Activated CD4-positive, alpha-beta T cell treated with anti-CD3 and anti-CD28 coated beads for 1 hour (primary cell): ENCODE measurements at regions not wholly inside any gene's neighbourhood (a gene's known extent, or its start where the extent isn't known, plus 50 kb on each side); places are given as distances from the start of the nearest gene placed in this dataset.
A peak's percentile ranks its signal among the peaks of the same experiment; 100 is the strongest.

Experiments used
- DNase-seq: peaks from one replicate; pipeline ENCODE4 v3.0.0-alpha.2; 2020

DNA sequence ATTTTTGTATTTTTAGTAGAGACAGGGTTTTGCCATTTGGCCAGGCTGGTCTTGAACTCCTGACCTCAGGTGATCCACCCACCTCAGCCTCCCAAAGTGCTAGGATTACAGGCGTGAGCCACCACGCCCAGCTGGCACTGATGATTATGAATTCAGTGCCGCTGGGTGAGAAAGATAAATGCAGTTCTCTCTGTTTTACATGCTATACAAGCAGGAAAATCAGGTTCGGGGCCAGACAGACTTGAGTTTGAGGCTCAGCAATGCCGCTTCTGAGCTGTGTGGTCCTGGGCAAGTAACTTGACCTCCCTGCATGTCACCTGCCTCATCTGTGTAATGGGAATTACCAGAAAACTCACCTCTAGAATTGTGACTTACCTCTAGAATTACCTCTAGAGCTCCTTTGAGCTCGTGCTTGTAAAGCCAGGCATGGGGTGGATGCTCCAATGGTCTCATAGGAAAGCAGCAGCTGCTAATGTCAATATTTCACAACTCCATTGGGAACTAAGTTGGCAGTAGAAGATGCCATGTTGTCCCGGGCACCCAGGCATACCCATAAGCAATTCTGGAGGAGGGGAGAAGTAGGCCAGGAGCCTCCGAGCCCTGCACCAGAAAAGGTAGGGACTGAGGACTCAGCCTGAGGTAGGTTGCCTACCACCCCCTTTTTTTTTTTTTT lies 119.8 kb upstream of the SLC25A33 start:
- no peak for DNase-seq

DNA sequence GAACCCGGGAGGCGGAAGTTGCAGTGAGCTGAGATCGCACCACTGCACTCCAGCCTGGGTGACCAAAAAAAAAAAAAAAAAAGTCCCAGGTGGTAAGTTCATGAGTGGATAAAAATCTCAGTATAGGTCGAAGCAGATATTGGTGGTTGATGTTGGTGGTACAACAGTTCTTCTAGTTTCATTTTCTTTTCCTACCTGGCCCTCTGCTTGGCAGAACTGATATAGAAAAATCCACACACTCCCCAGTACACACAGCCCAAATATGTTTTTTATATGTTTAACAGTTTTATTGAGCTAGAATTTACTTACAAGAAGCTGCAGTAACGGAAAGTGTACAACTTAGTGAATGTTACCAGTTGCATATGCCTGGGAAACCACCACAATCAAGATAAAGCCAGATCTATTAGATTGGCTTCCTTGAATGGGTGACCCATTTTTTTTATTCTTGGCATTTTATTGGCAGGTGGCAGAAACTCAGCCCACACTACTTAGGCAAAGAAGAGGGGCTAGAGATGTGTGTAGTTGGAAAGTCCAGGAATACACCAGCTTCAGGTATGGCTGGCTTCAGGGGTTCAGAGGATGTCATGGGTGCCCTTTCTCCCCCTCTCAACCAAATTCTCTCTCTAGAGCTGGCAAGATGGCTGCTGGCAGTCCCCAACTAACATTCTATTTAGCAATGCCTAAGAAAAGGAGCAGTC lies 118.3 kb upstream of the SLC25A33 start:
- no peak for DNase-seq

GRCh38 chr1:9421533-9421873 lies 117.8 kb upstream of the SLC25A33 start:
- DNase-seq, result no peak

- DNase-seq, result no peak
Observed at GRCh38 chr1:9422321-9422720, 116.9 kb upstream of the SLC25A33 start.

- no peak for DNase-seq
Observed at GRCh38 chr1:9422911-9423505, 116.3 kb upstream of the SLC25A33 start.

- DNase-seq, result no peak
Observed at GRCh38 chr1:9424261-9424660, 115.0 kb upstream of the SLC25A33 start.

GRCh38 chr1:9425859-9426258 lies 113.4 kb upstream of the SLC25A33 start:
- DNase-seq, result no peak

DNA sequence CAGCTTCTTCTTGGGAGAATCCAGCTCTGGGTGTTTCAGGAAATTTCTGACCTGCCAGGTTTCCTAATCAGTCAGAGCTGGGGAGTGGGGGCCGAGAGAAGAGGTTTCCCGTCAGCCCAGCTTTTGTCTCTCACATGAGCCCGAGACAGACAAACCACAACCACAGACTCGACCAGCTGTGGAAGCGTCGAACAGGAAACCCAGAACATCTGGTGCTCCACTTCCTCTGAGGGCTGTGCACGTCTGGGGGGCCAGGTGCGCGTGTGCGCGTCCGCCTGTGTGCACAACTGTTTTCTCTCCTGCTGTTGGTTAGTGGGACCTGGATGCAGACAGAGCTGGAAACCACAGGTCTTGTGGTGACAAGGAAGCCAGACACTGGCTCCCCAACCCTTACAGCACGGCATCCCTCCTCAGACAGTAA lies 113.0 kb upstream of the SLC25A33 start:
- peak; percentile 62 for DNase-seq

- no peak for DNase-seq
Observed at GRCh38 chr1:9427388-9427787, 111.9 kb upstream of the SLC25A33 start.

DNA sequence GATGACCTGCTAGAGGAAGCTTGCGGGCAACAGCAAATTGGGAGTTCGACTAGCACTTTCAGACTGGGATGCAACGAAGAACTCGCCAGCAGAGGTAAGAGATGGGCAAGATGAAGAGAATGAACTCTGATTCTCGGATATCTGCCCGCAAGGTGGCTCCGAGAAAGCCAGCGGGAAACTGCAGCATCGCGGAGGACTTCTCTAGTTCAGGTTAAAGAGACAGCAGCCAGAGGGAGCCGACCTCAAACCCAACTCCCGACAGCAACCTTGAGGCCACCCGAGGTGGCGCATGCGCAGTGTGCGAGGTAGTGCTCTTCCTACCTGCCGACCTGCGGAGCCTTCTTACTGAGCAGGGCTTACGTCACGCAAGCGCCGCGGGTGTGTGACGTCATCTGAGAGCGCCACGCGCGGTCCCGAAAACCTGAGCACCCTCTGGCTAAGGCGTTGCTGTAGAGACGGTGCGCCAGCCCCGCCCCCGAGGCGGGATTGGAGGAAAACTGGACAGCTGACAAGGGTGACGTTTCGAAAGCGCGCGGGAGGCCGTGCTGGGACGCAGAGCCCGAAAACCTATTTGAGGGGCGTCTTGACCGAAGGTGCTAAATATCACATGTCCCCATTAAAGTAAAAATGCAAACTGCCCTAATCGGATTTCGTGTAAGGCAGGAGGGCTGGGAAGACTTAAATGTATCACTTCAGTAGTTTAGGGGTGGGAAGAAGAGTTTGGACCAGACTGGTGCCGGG lies 110.5 kb upstream of the SLC25A33 start:
- DNase-seq, result peak; percentile 100

DNA sequence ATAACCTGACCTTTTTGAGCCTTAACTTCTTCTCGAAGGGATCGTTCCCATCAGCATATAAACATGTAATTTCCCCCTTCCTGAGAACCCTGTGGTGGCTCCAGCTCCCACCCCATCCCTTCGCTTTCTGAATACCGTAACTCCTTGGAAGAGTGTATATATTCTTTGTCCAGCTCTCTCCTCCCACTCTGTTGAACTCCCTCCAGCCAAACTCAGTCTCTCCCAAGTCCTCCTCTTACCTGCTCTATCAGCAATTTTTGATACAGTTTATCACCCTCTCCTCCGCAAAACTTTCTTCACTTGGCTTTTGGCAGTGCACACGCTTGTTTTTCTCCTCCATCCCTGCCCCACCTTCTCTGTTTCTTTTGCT lies 109.9 kb upstream of the SLC25A33 start:
- no peak for DNase-seq

DNA sequence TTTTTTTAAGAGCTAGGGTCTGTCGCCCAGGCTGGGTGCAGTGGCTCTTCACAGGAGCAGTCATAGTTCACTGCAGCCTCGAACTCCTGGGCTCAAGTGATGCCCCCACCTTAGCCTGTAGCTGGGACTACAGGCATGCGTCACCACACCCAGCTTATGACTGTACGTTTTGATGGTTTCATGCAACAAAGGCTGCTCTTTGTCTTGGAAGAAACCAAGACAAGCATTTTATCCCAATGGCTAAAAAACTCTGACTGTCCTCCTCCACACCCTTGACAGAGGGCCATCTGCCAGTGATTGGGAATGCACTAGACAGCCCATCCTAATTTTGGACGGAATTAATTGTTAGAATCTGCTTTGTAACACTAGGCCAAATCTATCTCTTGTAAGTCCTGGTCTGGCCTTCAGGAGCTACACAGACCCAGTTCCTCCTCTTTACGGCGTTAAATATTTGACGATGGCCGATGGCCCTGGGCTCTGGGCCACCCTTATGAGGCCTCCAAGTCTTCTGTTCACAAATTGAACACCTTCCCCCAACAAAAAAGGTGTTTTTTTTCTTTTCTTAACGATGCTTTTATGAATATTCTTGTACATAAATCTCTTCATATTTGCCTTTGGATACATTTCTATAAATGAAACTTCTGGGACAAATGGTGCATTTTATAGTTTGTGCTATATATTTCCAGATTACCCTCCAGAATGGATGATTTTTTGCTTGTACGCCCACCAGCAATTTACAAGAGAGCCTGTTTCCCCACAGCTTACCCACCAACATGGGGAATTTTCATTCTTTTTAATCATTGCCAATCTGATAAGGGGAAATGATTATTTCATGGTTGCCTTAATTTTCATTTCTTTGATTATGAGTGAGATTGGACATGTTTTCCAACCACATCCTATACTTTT lies 104.8 kb upstream of the SLC25A33 start:
- no peak for DNase-seq

DNA sequence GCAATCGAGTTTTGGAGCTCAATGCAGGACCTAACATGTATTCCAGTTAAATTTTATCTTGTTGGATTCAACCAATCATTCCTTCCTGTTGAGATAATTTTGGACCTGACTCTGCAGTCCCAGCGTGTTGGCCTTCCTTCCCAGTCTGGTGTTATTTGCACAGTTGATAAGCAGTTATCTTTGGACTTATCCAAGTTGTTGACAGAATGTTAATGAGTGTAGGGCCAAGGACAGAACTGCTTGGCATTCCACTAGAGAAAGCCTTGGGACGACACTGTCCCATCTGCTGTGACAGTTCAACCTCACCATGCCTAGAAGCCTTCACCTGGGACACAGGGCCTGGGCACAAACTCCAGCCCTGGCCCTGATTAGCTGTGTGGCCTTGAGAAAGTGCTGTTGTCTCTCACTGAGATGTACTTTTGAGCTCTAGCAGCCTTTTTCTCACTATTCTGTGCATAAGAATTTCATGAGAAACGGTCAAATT lies 104.1 kb upstream of the SLC25A33 start:
- no peak for DNase-seq

- no peak for DNase-seq
Observed at GRCh38 chr1:9435854-9436640, 103.2 kb upstream of the SLC25A33 start.

DNA sequence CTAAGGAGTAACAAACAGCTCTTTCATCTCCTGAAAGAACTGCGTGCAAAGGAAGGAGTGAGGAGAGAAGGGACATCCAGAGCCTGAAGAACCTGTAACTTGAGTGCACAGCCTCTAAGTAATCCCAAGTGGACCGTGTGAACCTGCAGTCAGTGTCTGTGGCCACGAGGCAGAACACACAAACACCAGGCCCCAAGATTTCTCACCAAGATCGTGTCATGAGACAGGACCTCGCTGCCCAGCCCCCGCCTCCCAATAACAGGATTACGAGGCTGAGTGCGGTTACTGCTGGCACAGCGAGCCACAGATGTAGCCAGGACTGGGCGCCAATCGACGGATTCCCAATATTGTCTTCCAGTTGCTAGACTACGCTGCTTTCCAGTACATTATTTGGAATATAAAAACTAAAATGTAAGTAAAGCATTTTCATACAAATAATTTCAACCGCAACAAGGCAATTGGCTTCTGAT lies 101.3 kb upstream of the SLC25A33 start:
- DNase-seq, result no peak

DNA sequence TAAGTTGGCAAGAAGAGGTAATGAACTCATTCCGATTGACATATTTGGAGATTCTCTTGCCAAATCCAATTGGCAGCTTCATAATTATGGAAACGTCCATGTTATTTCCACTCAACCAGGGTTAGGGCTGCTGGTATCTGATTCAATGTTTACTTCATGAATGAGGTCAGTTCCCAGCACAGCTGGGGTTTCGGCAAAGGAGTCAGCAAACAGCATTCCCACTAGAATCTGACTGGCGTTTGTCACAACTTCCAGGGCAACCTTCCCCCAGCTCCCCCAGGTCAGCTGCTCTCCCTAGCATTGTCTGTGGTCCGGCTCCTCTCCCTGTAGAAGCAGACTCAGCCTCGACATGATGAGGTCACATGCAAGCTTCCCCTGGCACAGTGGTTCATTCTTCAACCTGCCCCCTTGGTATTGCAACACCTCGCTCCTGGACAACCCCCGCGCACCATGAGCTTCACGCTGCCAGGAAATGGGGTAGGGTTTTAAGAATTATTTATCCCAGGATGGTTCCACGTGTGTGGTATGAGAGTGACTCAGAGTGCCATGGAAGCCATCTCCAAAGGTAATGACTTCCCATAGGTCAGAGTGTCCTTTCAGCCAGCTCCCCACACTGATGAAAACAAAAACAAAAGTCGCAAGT lies 100.7 kb upstream of the SLC25A33 start:
- no peak for DNase-seq

DNA sequence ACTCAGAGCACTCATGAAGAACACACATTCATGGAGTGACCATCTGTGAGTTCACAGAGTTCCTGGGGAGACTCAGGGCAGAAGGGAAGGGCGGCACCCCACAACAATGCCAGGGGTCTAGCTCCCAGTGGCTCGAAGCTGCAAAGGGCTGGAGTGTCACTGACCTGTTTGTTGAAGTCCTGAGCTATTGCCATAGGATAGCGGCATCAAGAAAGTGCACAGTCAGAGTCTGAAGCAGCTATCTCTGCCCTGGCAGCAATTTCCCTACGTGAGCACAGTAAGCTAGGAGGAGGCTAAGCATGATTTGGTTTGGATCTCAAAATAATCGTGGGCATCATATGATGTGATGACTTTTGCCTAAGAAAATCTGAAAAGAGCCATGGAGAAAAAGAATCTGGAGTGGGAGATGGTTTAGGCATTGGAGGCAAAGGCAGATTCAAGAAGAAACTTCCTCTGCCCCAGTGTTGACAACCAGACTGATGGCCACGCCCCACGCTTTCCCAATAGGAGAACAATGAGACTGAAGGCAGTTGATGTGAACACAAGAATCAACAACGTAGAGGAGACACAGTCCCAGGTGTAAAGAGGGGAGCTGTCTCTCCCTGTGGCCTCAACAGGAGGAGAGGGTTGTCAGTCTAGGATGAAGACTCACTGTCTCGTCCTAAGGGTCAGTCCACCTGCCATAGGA lies 100.0 kb upstream of the SLC25A33 start:
- no peak for DNase-seq

DNA sequence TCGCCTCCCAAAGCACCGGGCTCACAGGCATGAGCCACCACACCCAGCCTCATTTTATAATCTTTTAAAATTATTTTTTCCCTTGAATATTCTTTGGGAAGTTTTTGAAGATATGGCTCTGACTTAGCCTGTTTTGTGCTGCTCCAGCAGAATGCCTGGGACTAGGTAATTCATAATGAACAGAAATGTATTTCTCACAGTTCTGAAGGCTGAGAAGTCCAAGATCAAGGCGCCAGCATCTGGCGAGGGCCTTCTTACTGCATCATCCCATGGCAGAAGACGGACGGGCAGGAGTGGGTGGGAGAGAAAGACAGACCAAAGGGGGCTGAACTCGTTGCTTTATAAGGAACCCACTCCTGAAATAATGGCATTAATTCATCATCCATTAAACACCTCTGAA lies 99.0 kb upstream of the SLC25A33 start:
- DNase-seq, result no peak

DNA sequence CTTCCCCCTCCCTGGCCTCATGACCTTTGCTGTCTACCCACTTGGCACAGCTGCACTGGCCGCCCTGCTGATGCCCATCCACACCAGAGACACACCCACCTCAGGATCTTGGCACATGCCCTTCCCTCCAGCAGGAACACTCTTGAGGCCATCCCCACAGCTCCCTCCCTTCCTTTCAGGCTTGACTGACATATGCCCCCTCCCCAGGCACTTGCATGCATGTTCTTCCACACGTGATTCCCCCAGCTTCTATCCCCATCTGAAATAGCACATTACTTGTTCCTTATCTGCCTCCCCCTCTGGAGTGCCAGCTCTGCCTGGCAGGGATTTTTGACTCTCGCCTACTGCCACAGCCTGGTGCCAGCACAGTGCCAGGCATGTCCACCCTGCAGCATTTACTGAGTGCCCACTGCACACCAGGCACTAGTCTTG lies 98.5 kb upstream of the SLC25A33 start:
- DNase-seq, result no peak

DNA sequence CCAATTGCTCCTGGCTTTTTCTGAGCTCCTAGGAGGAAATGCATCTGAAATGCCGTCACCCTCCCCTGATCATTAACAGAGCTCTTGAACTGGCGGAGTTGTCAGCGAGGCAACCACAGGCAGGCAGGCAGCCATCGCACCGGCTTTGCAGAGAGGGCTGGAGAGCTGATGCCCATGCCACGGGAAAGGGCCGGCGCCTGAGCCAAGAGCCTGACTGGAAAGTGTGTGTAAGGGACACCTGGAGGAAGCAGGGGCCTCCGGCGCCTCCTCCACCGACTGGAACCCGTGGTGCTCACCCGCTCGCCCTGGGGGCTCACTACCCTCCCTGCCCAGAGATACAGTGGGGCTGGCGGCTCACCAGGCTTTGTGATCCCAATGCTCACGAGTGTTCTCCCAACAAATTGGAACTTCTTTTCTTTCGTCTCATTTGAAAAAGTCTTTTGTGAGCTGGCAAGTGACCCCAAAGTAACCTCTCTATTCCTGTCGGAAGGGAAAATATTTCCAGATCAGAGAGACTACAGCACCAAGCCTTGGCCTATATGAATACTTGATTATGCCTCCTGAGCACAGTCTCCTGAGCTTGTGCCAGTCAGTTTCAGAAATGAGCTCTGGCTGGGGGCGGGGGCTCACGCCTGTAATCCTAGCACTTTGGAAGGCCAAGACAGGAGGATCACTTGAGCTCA lies 97.7 kb upstream of the SLC25A33 start:
- DNase-seq, result no peak
